GM18519 (cell line): ENCODE measurements at regions not wholly inside any gene's neighbourhood (a gene's known extent, or its start where the extent isn't known, plus 50 kb on each side); places are given as distances from the start of the nearest gene placed in this dataset.

Source experiments
- ATAC-seq: cut with Tn5 transposase; IDR thresholded peaks from one replicate; pipeline ENCODE4 v1.9.1; 2021; ENCODE audit warnings: mild to moderate bottlenecking, moderate library complexity; ENCODE audit not compliant: unreplicated experiment, low FRiP score

DNA sequence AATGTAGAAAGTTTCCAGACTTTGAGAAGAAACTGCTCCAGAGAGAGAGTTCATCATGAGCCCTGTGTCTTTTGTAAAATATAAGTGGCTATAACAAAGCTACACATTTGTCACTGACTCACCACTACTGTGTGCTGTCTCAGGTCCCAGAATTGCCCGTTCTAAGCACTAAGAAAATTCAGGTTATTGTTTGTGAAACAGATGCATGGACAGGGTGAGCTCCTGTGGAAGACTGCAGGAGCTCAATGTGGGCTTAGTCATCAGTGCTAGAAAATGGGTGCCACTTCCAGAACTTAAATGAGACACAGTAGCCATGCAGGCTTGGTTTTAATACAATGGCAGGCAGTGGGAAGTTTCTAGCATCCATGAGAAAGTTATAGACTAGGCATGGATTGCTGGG, 251.4 kb upstream of the RBMY1B start:
- ATAC-seq = no peak

DNA sequence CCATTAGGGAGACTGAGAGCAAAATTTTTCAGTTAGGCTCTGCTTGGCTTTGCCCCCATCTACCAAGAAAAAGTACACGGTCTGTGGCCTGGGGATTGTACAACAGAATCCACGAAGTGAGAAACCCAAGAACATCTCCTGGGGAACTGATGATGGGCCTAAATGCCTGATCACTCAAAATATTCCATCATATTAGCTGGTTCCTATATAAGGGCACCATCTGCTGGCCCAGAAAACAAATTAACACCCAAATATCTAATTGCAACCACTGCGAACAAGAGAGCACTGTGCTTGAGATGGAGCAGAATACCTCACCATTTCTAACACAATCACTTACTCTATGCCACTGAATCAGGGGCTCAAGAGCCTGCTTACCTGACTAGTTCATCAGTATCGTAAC, 250.8 kb upstream of the RBMY1B start:
- no peak for ATAC-seq

DNA sequence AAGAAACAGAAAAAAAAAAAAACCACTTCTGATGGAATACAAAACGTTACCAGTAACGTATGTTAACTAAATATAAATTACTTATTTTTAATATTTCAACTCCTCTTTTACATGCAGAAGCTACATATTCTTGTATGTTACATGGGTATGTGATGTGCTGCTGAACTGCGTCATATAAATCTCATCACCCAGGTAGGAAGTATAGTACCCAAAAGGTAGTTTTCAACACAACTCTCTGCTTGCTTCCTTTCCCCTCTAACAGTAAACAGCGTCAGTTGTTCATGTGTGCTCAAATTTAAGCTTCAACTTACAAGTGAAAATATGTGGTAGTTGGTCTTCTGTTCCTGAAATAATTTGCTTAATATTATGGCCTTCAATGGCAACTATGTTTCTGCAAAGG, 250.0 kb upstream of the RBMY1B start:
- ATAC-seq = no peak

DNA sequence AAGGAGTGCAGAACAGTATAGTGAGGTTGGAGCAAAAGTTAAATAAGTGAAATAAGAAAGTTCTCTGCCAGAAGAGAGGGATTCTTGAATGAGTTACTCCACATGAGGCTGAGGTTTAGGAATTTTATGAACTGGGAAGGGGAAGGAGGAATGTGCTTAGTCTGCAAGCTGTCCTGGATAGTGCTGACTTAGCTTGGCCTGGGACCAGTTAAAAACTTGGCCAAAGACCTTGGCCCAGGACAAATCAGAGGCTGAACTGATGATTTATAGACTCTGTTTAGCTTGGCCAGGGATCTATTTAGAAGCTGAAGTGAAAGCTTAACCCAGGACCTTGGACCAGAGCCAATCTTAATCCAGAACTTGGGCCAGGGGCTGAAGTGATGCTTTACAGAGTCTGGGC, 244.4 kb upstream of the RBMY1B start:
- ATAC-seq = no peak

DNA sequence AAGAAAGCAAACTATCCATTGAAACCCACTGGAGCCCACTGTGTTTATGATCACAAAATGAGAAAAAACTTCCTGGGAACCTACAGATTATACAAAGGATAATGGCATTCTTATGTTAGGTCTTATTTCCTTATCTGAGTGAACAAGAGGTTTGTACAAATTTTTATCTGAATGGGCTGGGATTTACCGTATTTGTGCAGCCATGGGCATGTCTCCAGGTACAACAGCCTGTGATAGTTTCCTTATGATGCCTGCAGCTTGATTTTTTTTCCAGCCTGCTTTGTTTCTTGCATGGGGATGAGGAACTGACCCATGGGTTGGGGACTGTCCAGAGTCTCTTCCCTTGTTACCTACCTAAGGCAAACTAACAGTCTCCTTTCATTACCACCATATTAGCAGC, 244.0 kb upstream of the RBMY1B start:
- no peak for ATAC-seq

DNA sequence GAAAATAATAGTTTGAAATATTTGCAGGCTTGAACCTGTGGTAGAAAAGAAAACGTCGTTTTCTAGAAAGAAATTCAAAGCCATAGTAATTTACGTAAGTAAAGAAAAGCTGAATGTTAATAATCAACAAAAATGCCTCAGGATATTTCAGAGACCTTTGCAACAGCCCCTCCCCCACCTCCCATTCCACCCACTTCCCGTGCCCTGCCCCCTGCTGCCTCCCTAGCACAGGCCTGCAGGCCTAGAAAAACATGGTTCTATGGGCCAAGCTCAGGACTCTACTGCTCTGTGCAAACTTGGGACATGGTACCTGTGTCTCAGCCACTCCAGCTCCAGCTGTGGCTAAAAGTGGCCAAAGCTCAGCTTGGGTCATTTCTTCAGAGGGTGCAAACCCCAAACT, 223.4 kb upstream of the RBMY1B start:
- no peak for ATAC-seq

DNA sequence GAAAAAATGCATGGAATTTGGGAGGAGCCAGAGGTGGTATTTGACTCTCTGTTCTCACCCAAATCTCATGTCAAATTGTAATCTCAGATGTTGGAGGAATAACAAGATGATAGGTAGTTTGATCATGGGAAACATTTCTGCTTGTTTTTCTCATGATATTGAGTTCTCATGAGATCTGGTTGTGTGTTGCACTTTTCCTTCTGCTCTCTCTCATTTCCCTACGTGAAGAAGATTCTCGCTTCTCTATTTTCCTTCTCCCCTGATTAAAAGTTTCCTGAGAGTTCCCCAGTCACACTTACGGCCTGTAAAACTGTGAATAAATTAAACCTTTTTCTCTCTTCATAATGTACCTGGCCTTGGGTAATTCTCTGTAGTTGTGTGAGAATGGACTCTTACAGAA, 222.2 kb upstream of the RBMY1B start:
- ATAC-seq = no peak

DNA sequence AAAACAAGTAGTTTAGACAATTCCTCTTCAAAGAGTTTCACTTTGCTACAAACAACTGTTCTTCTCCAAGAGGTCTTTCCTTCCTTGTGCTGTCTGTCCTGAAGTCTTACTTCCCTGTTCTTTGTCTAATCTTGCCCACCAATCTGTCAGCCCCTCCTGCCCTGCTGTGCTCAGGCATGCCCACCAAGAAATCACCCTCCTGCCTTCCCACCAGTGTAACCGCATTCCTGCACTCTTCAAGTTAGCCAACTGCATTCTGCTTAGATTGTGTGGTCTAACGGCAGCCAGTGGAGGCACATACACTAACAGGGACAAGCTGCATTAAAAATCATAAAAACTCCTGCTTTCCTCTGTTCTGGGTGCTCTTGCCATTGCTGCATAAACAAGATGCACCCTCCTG, 215.9 kb upstream of the RBMY1B start:
- no peak for ATAC-seq

DNA sequence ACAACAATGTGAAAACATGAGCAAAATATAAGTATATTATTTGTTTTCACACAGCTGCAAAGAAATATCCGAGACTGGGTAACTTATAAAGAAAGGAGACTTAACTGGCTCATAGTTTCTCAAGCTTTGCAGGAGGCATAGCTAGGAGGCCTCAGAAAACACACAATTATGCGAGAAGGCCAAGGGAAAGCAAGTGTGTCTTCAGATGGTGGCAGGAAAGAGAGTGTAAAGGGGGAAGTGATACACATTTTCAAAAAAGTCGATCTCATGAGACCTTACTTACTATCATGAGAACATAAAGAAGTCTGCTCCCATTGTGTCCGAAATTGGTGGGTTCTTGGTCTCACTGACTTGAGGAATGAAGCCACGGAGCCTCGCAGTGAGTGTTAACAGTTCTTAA, 208.9 kb upstream of the RBMY1B start:
- no peak for ATAC-seq

DNA sequence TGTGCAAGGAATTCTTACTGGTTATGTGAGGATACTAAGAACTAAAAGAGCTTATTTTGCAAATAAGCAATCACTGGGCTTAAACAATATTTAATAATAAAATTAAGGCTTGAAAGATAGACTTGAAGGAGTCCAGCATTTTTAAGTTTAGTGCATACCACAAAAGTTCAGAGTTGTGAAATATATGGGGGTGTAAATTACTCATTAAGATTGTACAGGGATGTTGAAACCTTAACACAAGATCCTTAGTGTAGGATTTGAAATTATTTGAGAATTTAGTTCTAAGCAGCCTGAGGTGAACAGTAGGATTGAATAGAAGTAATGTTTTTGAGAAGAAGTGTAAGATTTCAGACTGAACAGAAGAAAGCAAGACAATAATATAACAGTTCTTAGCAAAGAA, 195.8 kb upstream of the RBMY1B start:
- ATAC-seq = no peak
